HG03139 (cell line): ENCODE measurements at regions not wholly inside any gene's neighbourhood (a gene's known extent, or its start where the extent isn't known, plus 50 kb on each side); places are given as distances from the start of the nearest gene placed in this dataset.

Experiments
- ATAC-seq: cut with Tn5 transposase; IDR thresholded peaks from one replicate; pipeline ENCODE4 v1.9.1; 2021; ENCODE audit not compliant: unreplicated experiment

GRCh38 chr5:169356811-169357210 is 55.9 kb upstream of the SLIT3 start:
- no peak for ATAC-seq

- no peak for ATAC-seq
Measured at GRCh38 chr5:169356181-169356580, 55.2 kb upstream of the SLIT3 start.

GRCh38 chr5:169354921-169355320 is 54.0 kb upstream of the SLIT3 start:
- no peak for ATAC-seq

GRCh38 chr5:169354263-169354662 is 53.3 kb upstream of the SLIT3 start:
- no peak for ATAC-seq

- ATAC-seq = no peak
Measured at GRCh38 chr5:169352901-169353300, 52.0 kb upstream of the SLIT3 start.

GRCh38 chr5:169351721-169352120 is 50.8 kb upstream of the SLIT3 start:
- no peak for ATAC-seq

GRCh38 chr5:169350759-169351240 is 49.9 kb upstream of the SLIT3 start:
- no peak for ATAC-seq
